Gastrocnemius medialis (tissue), 4 donors: ENCODE measurements at regions not wholly inside any gene's neighbourhood (a gene's known extent, or its start where the extent isn't known, plus 50 kb on each side); places are given as distances from the start of the nearest gene placed in this dataset.

Experiments used
- ATAC-seq, 2 donors: fragments of 150-250 bp; one replicate each; pipeline ENCODE4 v1.9.1; 2016
- DNase-seq, 2 donors: peaks; one replicate each; pipeline ENCODE4 v3.0.0-alpha.2; 2019
- H3K27ac ChIP-seq, 4 donors: fragments of 200-600 bp; sonication (generic); 1 replicate in 1 of 4; 2 replicates in 3 of 4; pipeline ENCODE4 v1.5.1; 2016 to 2018; ENCODE audit warnings: mild to moderate bottlenecking in 2 of 4, moderate library complexity in 1 of 4
- H3K27me3 ChIP-seq, 3 donors: fragments of 200-600 bp; sonication (generic) in 2 of 3; 1 replicate in 1 of 3; 2 replicates in 2 of 3; pipeline versions ENCODE4 v1.5.1 to v1.6.0; 2016 to 2019; ENCODE audit warnings: mild to moderate bottlenecking in 1 of 3, moderate library complexity in 1 of 3
- H3K36me3 ChIP-seq, 2 donors: fragments of 200-600 bp; sonication (generic) in 1 of 2; one replicate each; pipeline ENCODE4 v1.5.1; 2017 to 2018
- H3K4me1 ChIP-seq, 2 donors: fragments of 200-600 bp; sonication (generic) in 1 of 2; one replicate each; pipeline ENCODE4 v1.5.1; 2016 to 2017; ENCODE audit warnings: mild to moderate bottlenecking in 2 of 2
- H3K4me3 ChIP-seq, 4 donors: fragments of 200-600 bp; sonication (generic) in 3 of 4; 1 replicate in 1 of 4; 2 replicates in 3 of 4; pipeline ENCODE4 v1.5.1; 2016 to 2019; ENCODE audit warnings: mild to moderate bottlenecking in 2 of 4
- H3K9me3 ChIP-seq, 3 donors: fragments of 200-600 bp; sonication (generic) in 2 of 3; 1 replicate in 1 of 3; 2 replicates in 2 of 3; pipeline ENCODE4 v1.5.1; 2016 to 2019
- CTCF ChIP-seq, 5 experiments: fragments of 450-650 bp in 3 of 5; fragments of 200-600 bp in 2 of 5; sonication (generic) in 2 of 5; IDR thresholded peaks in 4 of 5; conservative IDR thresholded peaks in 1 of 5; 1 replicate in 4 of 5; 2 replicates in 1 of 5; pipeline ENCODE4 v1.5.1; 2016 to 2019; ENCODE audit warnings: antibody characterized with exemption in 5 of 5, mild to moderate bottlenecking in 3 of 5, moderate library complexity in 3 of 5
- POLR2A ChIP-seq, 2 donors: fragments of 450-650 bp; IDR thresholded peaks; one replicate each; pipeline ENCODE4 v1.6.1; 2017; ENCODE audit warnings: antibody characterized with exemption in 2 of 2, mild to moderate bottlenecking in 2 of 2, moderate library complexity in 2 of 2
- in situ Hi-C, 4 donors: fragments of 200-750 bp; cut with MboI; loops; one replicate each; pipeline versions ENCODE4 v1.15.0 to v1.8.0; 2017; ENCODE audit warnings: low sequenced_read_pairs in 4 of 4
- intact Hi-C: fragments of 100-400 bp; cut with DNase I; formaldehyde crosslinking; loops from one replicate; pipeline ENCODE4 v1.15.1; 2023; ENCODE audit warnings: low total_unique reads

GRCh38 chr13:73819711-73820110 lies 314.5 kb downstream of the KLF12 start:
- in situ Hi-C loops (no loop called here), intact Hi-C loops (no loop called here)
- TF ChIP-seq POLR2A (IDR thresholded peaks at IDR 0.05) (no peak), CTCF (IDR thresholded peaks at IDR 0.05 in 4 of 5, conservative IDR thresholded peaks at IDR 0.05 in 1 of 5) (no peak)

GRCh38 chr13:73816702-73817101 lies 317.5 kb downstream of the KLF12 start:
- in situ Hi-C loops (no loop called here), intact Hi-C loops (no loop called here)
- Histone ChIP-seq H3K36me3 (no peaks in the 10 kb centered on the region), H3K27ac (no peak overlapping the region), H3K9me3 (no peaks in the 10 kb centered on the region), H3K4me1 (no peaks in the 10 kb centered on the region), H3K4me3 (no peak overlapping the region), H3K27me3 (no peaks in the 10 kb centered on the region)
- DNase-seq (no peak), ATAC-seq (no peak)
- no peak for TF ChIP-seq POLR2A (IDR thresholded peaks at IDR 0.05)
- TF ChIP-seq CTCF (IDR thresholded peaks at IDR 0.05 in 4 of 5, conservative IDR thresholded peaks at IDR 0.05 in 1 of 5), result no peak

More at GRCh38 chr13:73819711-73820110, 314.5 kb downstream of the KLF12 start:
- H3K27ac ChIP-seq, result no peak overlapping the region
- H3K4me1 ChIP-seq, result no peaks in the 10 kb centered on the region
- DNase-seq (no peak), ATAC-seq (no peak)
- H3K27me3 ChIP-seq, result no peaks in the 10 kb centered on the region
- no peaks in the 10 kb centered on the region for H3K9me3 ChIP-seq
- H3K4me3 ChIP-seq, result no peak overlapping the region
- H3K36me3 ChIP-seq, result no peaks in the 10 kb centered on the region

- Histone ChIP-seq H3K9me3 (no peaks in the 10 kb centered on the region), H3K27ac (no peak overlapping the region), H3K27me3 (no peaks in the 10 kb centered on the region), H3K4me1 (no peaks in the 10 kb centered on the region), H3K4me3 (no peak overlapping the region), H3K36me3 (no peaks in the 10 kb centered on the region)
- TF ChIP-seq CTCF (IDR thresholded peaks at IDR 0.05 in 4 of 5, conservative IDR thresholded peaks at IDR 0.05 in 1 of 5), result no peak
- no peak for ATAC-seq
- DNase-seq, result no peak
- intact Hi-C loops, result no loop called here
- in situ Hi-C loops, result no loop called here
Observed at GRCh38 chr13:73815796-73816195, 318.4 kb downstream of the KLF12 start.

- ATAC-seq, result no peak
- intact Hi-C loops, result no loop called here
- no peak overlapping the region for H3K4me3 ChIP-seq
- H3K27ac ChIP-seq, result no peak overlapping the region
- TF ChIP-seq POLR2A (IDR thresholded peaks at IDR 0.05) (no peak), CTCF (IDR thresholded peaks at IDR 0.05 in 4 of 5, conservative IDR thresholded peaks at IDR 0.05 in 1 of 5) (no peak)
- no peaks in the 10 kb centered on the region for H3K9me3 ChIP-seq
- peaks cover 0 to 5% of the 10 kb centered on the region in 2 donors for H3K4me1 ChIP-seq
- DNase-seq, result no peak
- no peaks in the 10 kb centered on the region for H3K27me3 ChIP-seq
- in situ Hi-C loops, result no loop called here
- no peaks in the 10 kb centered on the region for H3K36me3 ChIP-seq
Observed at GRCh38 chr13:73810647-73811046, 323.6 kb downstream of the KLF12 start.

- in situ Hi-C loops, result no loop called here
- no peak for ATAC-seq
- Histone ChIP-seq H3K27me3 (no peaks in the 10 kb centered on the region), H3K4me1 (peaks cover 0 to 5% of the 10 kb centered on the region in 2 donors), H3K4me3 (no peak overlapping the region), H3K36me3 (no peaks in the 10 kb centered on the region), H3K27ac (no peak overlapping the region), H3K9me3 (no peaks in the 10 kb centered on the region)
- intact Hi-C loops, result no loop called here
- TF ChIP-seq POLR2A (IDR thresholded peaks at IDR 0.05), result no peak
- no peak for TF ChIP-seq CTCF (IDR thresholded peaks at IDR 0.05 in 4 of 5, conservative IDR thresholded peaks at IDR 0.05 in 1 of 5)
- no peak for DNase-seq
Observed at GRCh38 chr13:73809561-73809960, 324.6 kb downstream of the KLF12 start.
